HepG2 (cell line): ENCODE measurements at regions not wholly inside any gene's neighbourhood (a gene's known extent, or its start where the extent isn't known, plus 50 kb on each side); places are given as distances from the start of the nearest gene placed in this dataset.

Experiments
- ATAC-seq: fragments of 200-7000 bp; cut with Tn5 transposase; 3 replicates; pipeline ENCODE4 v1.9.1; 2020; ENCODE audit warnings: mild to moderate bottlenecking, moderate library complexity
- BruUV-seq: library from RNA; stranded (reverse); fragments of 400-500 nt; replicated peaks from 2 replicates; lab custom pipeline; 2021; lab: Mats Ljungman, UMichigan
- CTCF ChIA-PET: fragments of 300-600 bp; formaldehyde crosslinking; extraction: SDS; loops from one replicate; lab custom pipeline; 2021; ENCODE audit warnings: low total read pairs, inconsistent platforms, low intra/inter-chr PET ratio; lab: Yijun Ruan, JAX
- POLR2A ChIA-PET: fragments of 350-600 bp; sonication (Branson Sonifier 250); formaldehyde crosslinking; loops from one replicate; lab custom pipeline; 2020; ENCODE audit warnings: antibody characterized with exemption, inconsistent platforms; lab: Yijun Ruan, JAX
- DNase-seq: peaks from one replicate; pipeline ENCODE4 v3.0.0-alpha.2; 2015; ENCODE audit warnings: low spot score
- FAIRE-seq: peaks from 3 replicates; lab custom pipeline; 2011; peaks lifted over from hg19 to GRCh38; lab: Jason Lieb, UNC
- H2AFZ ChIP-seq: one replicate; pipeline ENCODE4 v1.6.1; 2011; ENCODE audit warnings: low read length, inconsistent platforms
- H3K27ac ChIP-seq: fragments of 300-600 bp; 3 replicates; pipeline ENCODE4 v1.8.0; 2011; ENCODE audit warnings: mixed run types, mild to moderate bottlenecking, mixed read lengths, low read length, inconsistent platforms; ENCODE audit not compliant: insufficient read depth; ENCODE audit errors: extremely low read length
- H3K27me3 ChIP-seq, 2 experiments: fragments of 200-600 bp in 1 of 2; 2 replicates in 1 of 2; 3 replicates in 1 of 2; pipeline versions ENCODE4 v1.6.0 to v1.8.0; 2011; ENCODE audit warnings: low read length in 2 of 2, mild to moderate bottlenecking in 2 of 2, moderate library complexity in 2 of 2, inconsistent platforms in 1 of 2; ENCODE audit not compliant: insufficient read depth in 2 of 2, control insufficient read depth in 1 of 2
- H3K36me3 ChIP-seq, 2 experiments: fragments of 200-600 bp in 1 of 2; replicated peaks in 1 of 2; 2 replicates in 1 of 2; 3 replicates in 1 of 2; pipeline versions ENCODE4 v1.5.1 to v1.8.0; 2011; ENCODE audit warnings: low read length in 2 of 2, inconsistent platforms in 1 of 2; ENCODE audit not compliant: insufficient read depth in 2 of 2, control insufficient read depth in 1 of 2
- H3K4me1 ChIP-seq: 2 replicates; pipeline ENCODE4 v1.5.1; 2012; ENCODE audit warnings: low read length, inconsistent platforms; ENCODE audit not compliant: insufficient read depth
- H3K4me2 ChIP-seq: 2 replicates; pipeline ENCODE4 v1.6.0; 2011; ENCODE audit warnings: low read depth, low read length, inconsistent platforms
- H3K4me3 ChIP-seq, 3 experiments: fragments of 200-600 bp in 1 of 3; sonication (generic), shearing (Covaris generic) in 1 of 3; replicated peaks in 1 of 3; 2 replicates each; pipeline ENCODE4 v1.5.1; 2011 to 2016; ENCODE audit warnings: low read length in 3 of 3, inconsistent platforms in 2 of 3, low read depth in 2 of 3, mild to moderate bottlenecking in 2 of 3, control low read depth in 1 of 3, mixed read lengths in 1 of 3; ENCODE audit not compliant: insufficient read depth in 1 of 3
- H3K79me2 ChIP-seq: one replicate; pipeline ENCODE4 v1.6.1; 2011; ENCODE audit warnings: low read length, inconsistent platforms; ENCODE audit not compliant: insufficient read depth
- H3K9ac ChIP-seq: 2 replicates; pipeline ENCODE4 v1.6.0; 2011; ENCODE audit warnings: mild to moderate bottlenecking, low read depth, low read length, inconsistent platforms; ENCODE audit not compliant: insufficient read depth
- H3K9me3 ChIP-seq: 2 replicates; pipeline ENCODE4 v1.5.1; 2012; ENCODE audit warnings: mild to moderate bottlenecking, low read length
- H4K20me1 ChIP-seq: 2 replicates; pipeline ENCODE4 v1.6.0; 2011; ENCODE audit warnings: inconsistent platforms, mild to moderate bottlenecking, low read length, moderate library complexity; ENCODE audit not compliant: insufficient read depth
- HNF4A ChIP-seq: sonication (generic); formaldehyde crosslinking; IDR thresholded peaks from 2 replicates; pipeline ENCODE4 v1.4.0; 2020; ENCODE audit warnings: missing genetic modification reagents
- HNRNPLL ChIP-seq: fragments of 200-400 bp; formaldehyde crosslinking; IDR thresholded peaks from 2 replicates; pipeline ENCODE4 v1.6.1; 2017; ENCODE audit warnings: mild to moderate bottlenecking, low read depth, low read length; ENCODE audit not compliant: poor library complexity, severe bottlenecking
- NFATC3 ChIP-seq: sonication (generic); formaldehyde crosslinking; IDR thresholded peaks from 2 replicates; pipeline ENCODE4 v1.5.1; 2020; ENCODE audit warnings: mild to moderate bottlenecking, missing genetic modification reagents
- ZNF274 ChIP-seq: sonication (generic); formaldehyde crosslinking; IDR thresholded peaks from 2 replicates; pipeline ENCODE4 v1.5.1; 2020; ENCODE audit warnings: mild to moderate bottlenecking, missing genetic modification reagents
- ZNF709 ChIP-seq: sonication (generic); formaldehyde crosslinking; IDR thresholded peaks from 2 replicates; pipeline ENCODE4 v1.5.0; 2020; ENCODE audit warnings: mild to moderate bottlenecking, missing genetic modification reagents
- ZNF841 ChIP-seq: sonication (generic); formaldehyde crosslinking; IDR thresholded peaks from 2 replicates; pipeline ENCODE4 v1.8.1; 2023; ENCODE audit warnings: missing genetic modification reagents, borderline replicate concordance
- ZNF891 ChIP-seq: sonication (generic); formaldehyde crosslinking; IDR thresholded peaks from 2 replicates; pipeline ENCODE4 v1.5.0; 2020; ENCODE audit warnings: mild to moderate bottlenecking, missing genetic modification reagents
- WGBS: methylation state at CpG from one replicate; pipeline ENCODE4 v1.1.6; 2017; ENCODE audit warnings: low lambda C conversion rate; 5-methylcytosine and 5-hydroxymethylcytosine counted together
- in situ Hi-C: cut with HindIII; loops from 2 replicates; pipeline ENCODE4 v1.10.0; 2017; ENCODE audit warnings: low pct_unique_long_range_greater_than_20kb; ENCODE audit not compliant: extremely low pct_ligation_motif_present
- intact Hi-C: fragments of 100-400 bp; cut with micrococcal nuclease; formaldehyde crosslinking; loops from one replicate; pipeline ENCODE4 v1.10.0; 2022; ENCODE audit not compliant: unreplicated experiment
- TF ChIP-seq, protein P1 (sequence below): sonication (generic); formaldehyde crosslinking; IDR thresholded peaks from 2 replicates; pipeline ENCODE4 v1.5.0; 2020; ENCODE audit warnings: missing genetic modification reagents
- TF ChIP-seq, protein P2 (sequence below): sonication (generic); formaldehyde crosslinking; IDR thresholded peaks from 2 replicates; pipeline ENCODE4 v1.8.1; 2023; ENCODE audit warnings: mild to moderate bottlenecking, missing genetic modification reagents
- TF ChIP-seq, protein P3 (sequence below): sonication (generic); formaldehyde crosslinking; IDR thresholded peaks from 2 replicates; pipeline ENCODE4 v1.8.0; 2022; ENCODE audit warnings: missing genetic modification reagents, mild to moderate bottlenecking, borderline replicate concordance
- TF ChIP-seq, protein P4 (sequence below): sonication (generic); formaldehyde crosslinking; IDR thresholded peaks from 2 replicates; pipeline ENCODE4 v1.4.0; 2020; ENCODE audit warnings: mild to moderate bottlenecking, missing genetic modification reagents
- TF ChIP-seq, protein P5 (sequence below): sonication (generic); formaldehyde crosslinking; IDR thresholded peaks from 2 replicates; pipeline ENCODE4 v1.5.0; 2020; ENCODE audit warnings: mild to moderate bottlenecking, missing genetic modification reagents

DNA sequence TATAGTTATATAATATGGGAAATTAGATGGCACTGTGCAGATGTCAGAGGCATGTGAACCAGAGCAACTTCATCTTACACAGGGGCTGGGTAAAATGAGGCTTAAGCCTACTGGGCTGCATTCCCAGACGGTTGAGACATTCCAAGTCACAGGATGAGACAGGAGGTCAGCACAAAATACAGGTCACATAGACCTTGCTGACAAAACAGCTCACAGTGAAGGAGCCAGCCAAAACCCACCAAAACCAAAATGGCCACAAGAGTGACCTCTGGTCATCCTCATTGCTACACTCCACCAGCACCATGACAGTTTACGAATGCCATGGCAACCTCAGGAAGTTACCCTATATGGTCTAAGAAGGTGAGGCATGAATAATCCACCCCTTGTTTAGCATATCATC, 479.4 kb downstream of the TLR4 start (continued):
- TF ChIP-seq, protein P1, sequence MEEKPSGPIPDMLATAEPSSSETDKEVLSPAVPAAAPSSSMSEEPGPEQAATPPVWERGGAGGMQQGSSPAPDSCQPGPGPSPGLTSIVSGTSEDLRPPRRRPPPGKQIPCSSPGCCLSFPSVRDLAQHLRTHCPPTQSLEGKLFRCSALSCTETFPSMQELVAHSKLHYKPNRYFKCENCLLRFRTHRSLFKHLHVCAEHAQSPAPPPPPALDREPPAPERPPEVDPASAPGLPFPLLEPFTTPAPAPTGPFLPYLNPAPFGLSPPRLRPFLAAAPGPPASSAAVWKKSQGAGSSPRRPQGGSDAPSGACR (CRISPR knock-in tag), result no peak
- TF ChIP-seq ZNF709 (CRISPR knock-in tag) (no peak), ZNF891 (CRISPR knock-in tag) (no peak), HNF4A (CRISPR knock-in tag) (no peak), NFATC3 (CRISPR knock-in tag) (no peak), HNRNPLL (no peak)
- TF ChIP-seq, protein P2, sequence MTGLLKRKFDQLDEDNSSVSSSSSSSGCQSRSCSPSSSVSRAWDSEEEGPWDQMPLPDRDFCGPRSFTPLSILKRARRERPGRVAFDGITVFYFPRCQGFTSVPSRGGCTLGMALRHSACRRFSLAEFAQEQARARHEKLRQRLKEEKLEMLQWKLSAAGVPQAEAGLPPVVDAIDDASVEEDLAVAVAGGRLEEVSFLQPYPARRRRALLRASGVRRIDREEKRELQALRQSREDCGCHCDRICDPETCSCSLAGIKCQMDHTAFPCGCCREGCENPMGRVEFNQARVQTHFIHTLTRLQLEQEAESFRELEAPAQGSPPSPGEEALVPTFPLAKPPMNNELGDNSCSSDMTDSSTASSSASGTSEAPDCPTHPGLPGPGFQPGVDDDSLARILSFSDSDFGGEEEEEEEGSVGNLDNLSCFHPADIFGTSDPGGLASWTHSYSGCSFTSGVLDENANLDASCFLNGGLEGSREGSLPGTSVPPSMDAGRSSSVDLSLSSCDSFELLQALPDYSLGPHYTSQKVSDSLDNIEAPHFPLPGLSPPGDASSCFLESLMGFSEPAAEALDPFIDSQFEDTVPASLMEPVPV (CRISPR knock-in tag), result no peak
- TF ChIP-seq, protein P3, sequence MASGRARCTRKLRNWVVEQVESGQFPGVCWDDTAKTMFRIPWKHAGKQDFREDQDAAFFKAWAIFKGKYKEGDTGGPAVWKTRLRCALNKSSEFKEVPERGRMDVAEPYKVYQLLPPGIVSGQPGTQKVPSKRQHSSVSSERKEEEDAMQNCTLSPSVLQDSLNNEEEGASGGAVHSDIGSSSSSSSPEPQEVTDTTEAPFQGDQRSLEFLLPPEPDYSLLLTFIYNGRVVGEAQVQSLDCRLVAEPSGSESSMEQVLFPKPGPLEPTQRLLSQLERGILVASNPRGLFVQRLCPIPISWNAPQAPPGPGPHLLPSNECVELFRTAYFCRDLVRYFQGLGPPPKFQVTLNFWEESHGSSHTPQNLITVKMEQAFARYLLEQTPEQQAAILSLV (CRISPR knock-in tag), result no peak

DNA sequence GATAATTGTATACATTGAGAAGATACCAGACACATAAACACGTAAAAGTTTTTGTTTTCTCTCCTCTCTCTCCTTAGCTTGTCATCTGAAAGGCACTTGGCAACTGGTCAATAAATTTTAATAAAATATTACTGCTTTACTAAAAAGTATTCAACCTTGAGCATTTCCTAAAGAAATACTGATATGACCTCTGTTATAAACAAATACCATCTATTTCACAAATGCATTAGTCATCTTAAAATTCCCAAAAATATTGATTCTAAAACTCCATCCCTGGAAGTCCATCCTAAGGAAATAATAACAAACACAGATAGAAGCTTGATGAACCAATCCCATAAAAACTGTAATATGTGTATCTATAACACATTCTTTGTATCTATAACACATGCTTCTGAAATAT, 483.2 kb downstream of the TLR4 start:
- POLR2A ChIA-PET, result no interaction called here
- H3K79me2 ChIP-seq, result no peaks in the 10 kb centered on the region
- no peak for DNase-seq
- in situ Hi-C loops, result no loop called here
- H3K36me3 ChIP-seq, result no peaks in the 10 kb centered on the region
- H3K4me1 ChIP-seq, result no peaks in the 10 kb centered on the region
- H3K9me3 ChIP-seq, result peaks cover 80% of the 10 kb centered on the region
- ATAC-seq, result no peak
- H3K4me2 ChIP-seq, result no peak overlapping the region
- no peak overlapping the region for H3K9ac ChIP-seq
- H3K4me3 ChIP-seq, result no peak overlapping the region
- CTCF ChIA-PET, result no interaction called here
- WGBS, result 2% methylated on average over 1 of the region's 1 CpG
- intact Hi-C loops, result no loop called here
- no TSS peak for BruUV-seq
- FAIRE-seq, result no peak
- H3K27ac ChIP-seq, result no peak overlapping the region
- H4K20me1 ChIP-seq, result no peaks in the 10 kb centered on the region
- H3K27me3 ChIP-seq, result no peaks in the 10 kb centered on the region
- no peak overlapping the region for H2AFZ ChIP-seq
- TF ChIP-seq ZNF841 (CRISPR knock-in tag), result no peak
- TF ChIP-seq, protein P4, sequence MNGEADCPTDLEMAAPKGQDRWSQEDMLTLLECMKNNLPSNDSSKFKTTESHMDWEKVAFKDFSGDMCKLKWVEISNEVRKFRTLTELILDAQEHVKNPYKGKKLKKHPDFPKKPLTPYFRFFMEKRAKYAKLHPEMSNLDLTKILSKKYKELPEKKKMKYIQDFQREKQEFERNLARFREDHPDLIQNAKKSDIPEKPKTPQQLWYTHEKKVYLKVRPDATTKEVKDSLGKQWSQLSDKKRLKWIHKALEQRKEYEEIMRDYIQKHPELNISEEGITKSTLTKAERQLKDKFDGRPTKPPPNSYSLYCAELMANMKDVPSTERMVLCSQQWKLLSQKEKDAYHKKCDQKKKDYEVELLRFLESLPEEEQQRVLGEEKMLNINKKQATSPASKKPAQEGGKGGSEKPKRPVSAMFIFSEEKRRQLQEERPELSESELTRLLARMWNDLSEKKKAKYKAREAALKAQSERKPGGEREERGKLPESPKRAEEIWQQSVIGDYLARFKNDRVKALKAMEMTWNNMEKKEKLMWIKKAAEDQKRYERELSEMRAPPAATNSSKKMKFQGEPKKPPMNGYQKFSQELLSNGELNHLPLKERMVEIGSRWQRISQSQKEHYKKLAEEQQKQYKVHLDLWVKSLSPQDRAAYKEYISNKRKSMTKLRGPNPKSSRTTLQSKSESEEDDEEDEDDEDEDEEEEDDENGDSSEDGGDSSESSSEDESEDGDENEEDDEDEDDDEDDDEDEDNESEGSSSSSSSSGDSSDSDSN (CRISPR knock-in tag), result no peak
- TF ChIP-seq, protein P5, sequence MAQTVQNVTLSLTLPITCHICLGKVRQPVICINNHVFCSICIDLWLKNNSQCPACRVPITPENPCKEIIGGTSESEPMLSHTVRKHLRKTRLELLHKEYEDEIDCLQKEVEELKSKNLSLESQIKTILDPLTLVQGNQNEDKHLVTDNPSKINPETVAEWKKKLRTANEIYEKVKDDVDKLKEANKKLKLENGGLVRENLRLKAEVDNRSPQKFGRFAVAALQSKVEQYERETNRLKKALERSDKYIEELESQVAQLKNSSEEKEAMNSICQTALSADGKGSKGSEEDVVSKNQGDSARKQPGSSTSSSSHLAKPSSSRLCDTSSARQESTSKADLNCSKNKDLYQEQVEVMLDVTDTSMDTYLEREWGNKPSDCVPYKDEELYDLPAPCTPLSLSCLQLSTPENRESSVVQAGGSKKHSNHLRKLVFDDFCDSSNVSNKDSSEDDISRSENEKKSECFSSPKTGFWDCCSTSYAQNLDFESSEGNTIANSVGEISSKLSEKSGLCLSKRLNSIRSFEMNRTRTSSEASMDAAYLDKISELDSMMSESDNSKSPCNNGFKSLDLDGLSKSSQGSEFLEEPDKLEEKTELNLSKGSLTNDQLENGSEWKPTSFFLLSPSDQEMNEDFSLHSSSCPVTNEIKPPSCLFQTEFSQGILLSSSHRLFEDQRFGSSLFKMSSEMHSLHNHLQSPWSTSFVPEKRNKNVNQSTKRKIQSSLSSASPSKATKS (CRISPR knock-in tag), result no peak
- TF ChIP-seq ZNF274 (CRISPR knock-in tag), result no peak
